GM19455 (cell line): ENCODE measurements at regions not wholly inside any gene's neighbourhood (a gene's known extent, or its start where the extent isn't known, plus 50 kb on each side); places are given as distances from the start of the nearest gene placed in this dataset.

Source experiments
- ATAC-seq: cut with Tn5 transposase; IDR thresholded peaks from one replicate; pipeline ENCODE4 v1.9.1; 2021; ENCODE audit not compliant: unreplicated experiment

- no peak for ATAC-seq
Observed at GRCh38 chr4:18538121-18538520, 516.6 kb upstream of the LCORL start.

GRCh38 chr4:18536428-18536827 lies 514.9 kb upstream of the LCORL start:
- ATAC-seq: no peak

GRCh38 chr4:18535948-18536347 lies 514.4 kb upstream of the LCORL start:
- ATAC-seq: no peak

GRCh38 chr4:18533262-18533775 lies 511.8 kb upstream of the LCORL start:
- ATAC-seq: no peak

- no peak for ATAC-seq
Observed at GRCh38 chr4:18531731-18532130, 510.2 kb upstream of the LCORL start.

- ATAC-seq: no peak
Observed at GRCh38 chr4:18529482-18529881, 507.9 kb upstream of the LCORL start.

GRCh38 chr4:18524667-18525066 lies 503.1 kb upstream of the LCORL start:
- ATAC-seq: no peak

GRCh38 chr4:18518098-18518497 lies 496.5 kb upstream of the LCORL start:
- no peak for ATAC-seq

- ATAC-seq: no peak
Observed at GRCh38 chr4:18513861-18514260, 492.3 kb upstream of the LCORL start.

GRCh38 chr4:18512718-18513117 lies 491.2 kb upstream of the LCORL start:
- no peak for ATAC-seq

GRCh38 chr4:18511727-18512126 lies 490.2 kb upstream of the LCORL start:
- no peak for ATAC-seq

GRCh38 chr4:18508786-18509185 lies 487.2 kb upstream of the LCORL start:
- no peak for ATAC-seq

- no peak for ATAC-seq
Observed at GRCh38 chr4:18480928-18481327, 459.4 kb upstream of the LCORL start.

GRCh38 chr4:18480342-18480741 lies 458.8 kb upstream of the LCORL start:
- ATAC-seq: no peak

- no peak for ATAC-seq
Observed at GRCh38 chr4:18479825-18480224, 458.3 kb upstream of the LCORL start.

- no peak for ATAC-seq
Observed at GRCh38 chr4:18463987-18464559, 442.5 kb upstream of the LCORL start.

GRCh38 chr4:18458465-18458864 lies 436.9 kb upstream of the LCORL start:
- no peak for ATAC-seq

GRCh38 chr4:18454349-18454748 lies 432.8 kb upstream of the LCORL start:
- ATAC-seq: no peak

- no peak for ATAC-seq
Observed at GRCh38 chr4:18445110-18445509, 423.6 kb upstream of the LCORL start.

- ATAC-seq: no peak
Observed at GRCh38 chr4:18444206-18444605, 422.7 kb upstream of the LCORL start.

- no peak for ATAC-seq
Observed at GRCh38 chr4:18442957-18443356, 421.4 kb upstream of the LCORL start.

GRCh38 chr4:18441676-18442075 lies 420.1 kb upstream of the LCORL start:
- ATAC-seq: no peak

- no peak for ATAC-seq
Observed at GRCh38 chr4:18441203-18441590, 419.6 kb upstream of the LCORL start.
